NB4 (cell line): ENCODE measurements at regions not wholly inside any gene's neighbourhood (a gene's known extent, or its start where the extent isn't known, plus 50 kb on each side); places are given as distances from the start of the nearest gene placed in this dataset.

Experiments used
- DNase-seq: peaks from one replicate; pipeline ENCODE4 v3.0.0; 2010; ENCODE audit warnings: low read depth
- H3K4me3 ChIP-seq: one replicate; pipeline ENCODE4 v1.5.1; 2011; ENCODE audit warnings: mild to moderate bottlenecking, low read depth, low read length, moderate library complexity
- CTCF ChIP-seq: IDR thresholded peaks from one replicate; pipeline ENCODE4 v1.5.1; 2012; ENCODE audit warnings: low read depth, low read length
- MYC ChIP-seq: IDR thresholded peaks from 2 replicates; pipeline ENCODE4 v1.6.1; 2011; ENCODE audit warnings: low read depth, low read length
- POLR2A ChIP-seq: IDR thresholded peaks from 2 replicates; pipeline ENCODE4 v1.6.1; 2011; ENCODE audit warnings: mild to moderate bottlenecking; ENCODE audit not compliant: insufficient read length; ENCODE audit errors: extremely low read depth
- TF ChIP-seq, protein P1 (sequence below): IDR thresholded peaks from 2 replicates; pipeline ENCODE4 v1.6.1; 2011; ENCODE audit warnings: low read depth, low read length

DNA sequence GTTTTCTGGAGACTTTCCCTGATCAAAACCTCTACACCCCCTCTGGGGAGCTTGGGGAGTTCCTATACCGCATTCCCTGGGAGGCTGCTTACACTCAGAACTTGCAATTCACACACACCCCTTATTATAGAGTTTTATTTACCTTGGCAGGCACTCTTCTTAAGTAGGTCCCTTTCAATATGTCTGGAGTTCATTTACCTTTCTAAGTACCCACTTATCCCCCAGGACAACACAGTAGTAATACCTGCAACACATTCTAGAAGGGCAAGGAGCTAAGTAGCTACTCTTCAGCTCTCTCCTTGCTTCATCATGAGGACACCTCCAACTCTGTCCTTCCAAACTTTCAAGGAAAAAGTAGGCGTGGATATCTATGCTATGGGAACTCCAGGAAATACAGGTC, 127.8 kb upstream of the ANO3 start:
- no peak for DNase-seq
- H3K4me3 ChIP-seq, result no peak overlapping the region
- no peak for TF ChIP-seq MYC
- no peak for TF ChIP-seq CTCF
- no peak for TF ChIP-seq POLR2A
- TF ChIP-seq, protein P1, sequence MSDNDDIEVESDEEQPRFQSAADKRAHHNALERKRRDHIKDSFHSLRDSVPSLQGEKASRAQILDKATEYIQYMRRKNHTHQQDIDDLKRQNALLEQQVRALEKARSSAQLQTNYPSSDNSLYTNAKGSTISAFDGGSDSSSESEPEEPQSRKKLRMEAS, result no peak

DNA sequence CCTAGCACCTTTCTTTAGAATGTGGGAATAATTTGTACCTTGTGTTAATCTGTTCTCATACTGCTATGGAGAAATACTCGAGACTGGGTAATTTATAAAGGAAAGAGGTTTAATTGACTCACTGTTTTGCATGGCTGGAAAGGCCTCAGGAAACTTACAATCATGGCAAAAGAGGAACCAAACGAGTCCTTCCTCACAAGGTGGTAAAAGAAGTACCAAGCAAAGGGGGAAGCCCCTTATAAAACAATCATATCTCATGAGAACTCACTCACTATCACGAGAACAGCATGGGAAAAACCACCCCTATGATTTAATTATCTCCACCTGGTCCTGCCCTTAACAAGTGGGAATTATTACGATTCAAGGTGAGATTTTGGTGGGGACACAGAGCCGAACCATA, 127.1 kb upstream of the ANO3 start:
- H3K4me3 ChIP-seq, result no peak overlapping the region
- TF ChIP-seq, protein P1, result no peak
- no peak for TF ChIP-seq POLR2A
- no peak for TF ChIP-seq CTCF
- TF ChIP-seq MYC, result no peak

DNA sequence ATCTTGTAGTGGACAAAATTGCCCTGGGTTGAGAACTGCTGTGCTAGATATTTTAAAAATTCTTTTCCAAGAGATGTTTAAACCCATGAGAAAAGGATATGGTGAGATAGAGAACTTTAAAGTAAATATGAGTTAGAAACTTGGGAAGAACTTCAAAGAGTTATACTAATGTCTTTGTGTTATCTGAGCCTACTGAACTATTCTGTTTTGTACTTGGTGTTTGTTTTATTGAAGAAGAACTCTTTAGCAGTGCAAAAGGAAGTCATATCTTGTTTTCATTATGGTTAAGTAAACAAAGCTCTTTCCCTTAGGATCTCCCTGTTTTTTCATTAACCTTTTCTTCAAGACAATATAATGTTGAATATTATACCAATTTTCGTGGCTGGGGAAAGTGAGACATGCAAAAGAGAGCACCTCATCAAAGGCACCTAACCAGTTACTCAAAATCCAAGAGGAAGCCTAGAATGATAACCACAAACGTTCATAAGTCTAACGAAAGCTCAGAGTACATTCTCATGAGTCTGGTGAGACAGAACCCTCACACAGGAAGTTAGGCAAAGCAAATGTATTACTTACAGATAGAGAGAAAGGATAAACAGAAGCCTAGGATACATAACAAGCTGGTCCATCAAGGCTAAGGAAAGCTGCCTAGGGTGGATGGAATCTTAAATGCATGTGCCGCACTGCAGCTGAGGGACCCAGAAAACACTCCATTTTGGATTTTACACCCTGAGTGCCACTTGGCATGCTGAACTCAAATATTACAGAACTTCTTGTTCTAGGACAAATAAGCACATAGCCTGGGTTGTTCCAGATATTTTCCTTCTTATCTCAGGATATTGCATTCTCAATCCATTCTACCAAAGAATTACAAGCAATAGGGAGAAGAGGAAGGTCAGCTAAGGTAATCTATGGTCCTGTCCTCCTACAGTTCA, 112.5 kb upstream of the ANO3 start:
- no peak overlapping the region for H3K4me3 ChIP-seq
- no peak for TF ChIP-seq POLR2A
- TF ChIP-seq MYC, result no peak
- TF ChIP-seq, protein P1, result no peak
- TF ChIP-seq CTCF, result no peak
- no peak for DNase-seq

More for the DNA sequence above, 127.1 kb upstream of the ANO3 start:
- no peak for DNase-seq

DNA sequence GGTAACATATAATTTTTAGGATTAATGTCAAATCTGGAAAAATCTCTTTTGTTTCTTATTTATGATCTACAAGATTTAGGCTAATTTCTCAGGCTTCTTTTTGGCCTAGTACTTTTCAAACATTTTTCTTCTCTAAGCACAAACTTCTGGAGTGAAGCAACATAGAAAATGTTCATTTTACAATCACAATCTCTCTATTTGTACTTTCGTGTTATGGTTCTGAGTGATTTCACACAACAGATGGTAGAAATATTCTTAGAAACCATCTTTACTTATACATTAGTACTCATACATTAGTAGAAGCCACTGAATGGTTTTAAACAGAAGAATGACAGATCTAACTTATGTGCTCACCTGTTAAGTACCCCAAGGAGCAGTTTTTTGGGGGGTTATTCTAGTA, 106.3 kb upstream of the ANO3 start:
- DNase-seq, result no peak
- TF ChIP-seq, protein P1, result no peak
- TF ChIP-seq POLR2A, result no peak
- TF ChIP-seq MYC, result no peak
- TF ChIP-seq CTCF, result no peak
- no peak overlapping the region for H3K4me3 ChIP-seq

DNA sequence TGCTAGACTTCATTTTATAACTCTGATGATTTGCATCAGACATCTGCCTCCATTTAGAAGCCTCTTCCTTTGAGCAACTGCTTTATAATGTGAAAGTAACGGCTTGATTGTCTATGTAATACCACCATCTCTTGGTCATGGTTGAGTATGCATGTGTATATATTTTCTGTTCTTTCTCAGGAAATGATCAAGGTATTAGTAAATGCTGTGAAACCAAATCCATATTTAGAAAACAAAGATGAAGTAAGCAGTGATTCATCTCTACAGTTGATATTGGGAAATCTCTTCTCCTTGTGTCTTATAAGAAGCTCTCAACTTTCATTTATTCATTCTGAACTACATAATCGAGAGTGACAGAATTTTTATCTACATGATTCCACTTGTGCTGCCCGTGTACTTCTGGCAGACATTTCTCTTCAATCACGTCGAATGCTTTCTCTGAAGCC, 104.6 kb upstream of the ANO3 start:
- H3K4me3 ChIP-seq, result no peak overlapping the region
- peak; percentile 32 for DNase-seq
- no peak for TF ChIP-seq POLR2A

DNA sequence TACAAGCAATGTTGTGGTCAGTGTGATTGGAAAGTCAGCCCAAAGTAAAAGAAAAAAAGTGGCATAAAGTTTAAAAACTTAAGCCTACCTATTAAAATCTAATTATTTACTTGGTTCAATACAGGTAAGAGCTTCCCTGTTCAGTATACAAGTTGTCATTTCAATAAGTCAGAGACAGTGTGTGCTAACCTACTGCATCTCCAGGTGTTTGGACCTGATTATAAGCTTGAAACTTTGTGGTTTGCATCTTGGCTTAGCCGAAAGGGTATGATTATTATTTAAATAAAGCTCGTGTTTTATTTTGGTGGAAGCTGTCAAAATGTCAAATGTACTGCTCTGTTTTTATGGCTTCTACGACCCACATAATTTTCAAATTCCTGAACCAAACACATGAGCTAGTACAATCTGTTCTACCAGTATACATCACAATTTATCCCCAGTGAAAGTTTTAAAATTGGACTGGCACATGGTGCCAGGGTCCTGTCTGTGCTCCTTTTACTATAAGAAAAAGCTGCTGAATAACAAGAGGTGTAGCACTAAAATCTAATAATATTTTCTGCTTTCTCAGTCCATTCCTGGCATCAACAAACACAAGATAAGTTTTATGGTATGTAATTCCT, 103.9 kb upstream of the ANO3 start:
- no peak for DNase-seq
- TF ChIP-seq, protein P1, result no peak
- TF ChIP-seq CTCF (no peak), MYC (no peak), POLR2A (no peak)
- no peak overlapping the region for H3K4me3 ChIP-seq
